ENCODE measurements at regions not wholly inside any gene's neighbourhood (a gene's known extent, or its start where the extent isn't known, plus 50 kb on each side); places are given as distances from the start of the nearest gene placed in this dataset.
"Not testable (repeated sequence)": the region's sequence is repeated elsewhere in the genome, so short reads cannot be mapped to it uniquely, and the experiment has no call there.

GRCh38 chr5:93219641-93220145, 361.3 kb downstream of the NR2F1-AS1 start:
- Histone ChIP-seq H3K9me3 (replicated peaks) (no peaks in the 10 kb centered on the region), H3K4me3 (no peak overlapping the region), H3K27ac (no peak overlapping the region), H3K4me1 (replicated peaks) (no peaks in the 10 kb centered on the region), H3K27me3 (replicated peaks) (no peaks in the 10 kb centered on the region), H3K36me3 (no peaks in the 10 kb centered on the region)
- no peak for DNase-seq (ENCODE audit: low read depth in 1 of 2, low spot score in 2 of 2)

GRCh38 chr5:93213111-93213794, 367.8 kb downstream of the NR2F1-AS1 start:
- H3K27ac ChIP-seq; DNase-seq (ENCODE audit: low read depth in 1 of 2, low spot score in 2 of 2); H3K4me3 ChIP-seq; H3K9me3 ChIP-seq (replicated peaks); H3K4me1 ChIP-seq (replicated peaks); H3K27me3 ChIP-seq (replicated peaks); H3K36me3 ChIP-seq: not testable (repeated sequence)

GRCh38 chr5:93209476-93209875, 371.5 kb downstream of the NR2F1-AS1 start:
- H3K27ac ChIP-seq: no peak overlapping the region
- no peaks in the 10 kb centered on the region for H3K36me3 ChIP-seq
- no peaks in the 10 kb centered on the region for H3K9me3 ChIP-seq (replicated peaks)
- DNase-seq (ENCODE audit: low read depth in 1 of 2, low spot score in 2 of 2): no peak
- no peaks in the 10 kb centered on the region for H3K27me3 ChIP-seq (replicated peaks)
- H3K4me3 ChIP-seq: no peak overlapping the region
- H3K4me1 ChIP-seq (replicated peaks): no peaks in the 10 kb centered on the region

GRCh38 chr5:93208141-93208751, 372.8 kb downstream of the NR2F1-AS1 start:
- no peaks in the 10 kb centered on the region for H3K27me3 ChIP-seq (replicated peaks)
- H3K4me1 ChIP-seq (replicated peaks): no peaks in the 10 kb centered on the region
- no peaks in the 10 kb centered on the region for H3K9me3 ChIP-seq (replicated peaks)
- no peaks in the 10 kb centered on the region for H3K36me3 ChIP-seq
- DNase-seq (ENCODE audit: low read depth in 1 of 2, low spot score in 2 of 2): no peak
- H3K4me3 ChIP-seq: no peak overlapping the region
- no peak overlapping the region for H3K27ac ChIP-seq

- no peaks in the 10 kb centered on the region for H3K9me3 ChIP-seq (replicated peaks)
- no peaks in the 10 kb centered on the region for H3K36me3 ChIP-seq
- no peak overlapping the region for H3K27ac ChIP-seq
- no peak overlapping the region for H3K4me3 ChIP-seq
- no peaks in the 10 kb centered on the region for H3K4me1 ChIP-seq (replicated peaks)
- DNase-seq (ENCODE audit: low read depth in 1 of 2, low spot score in 2 of 2): no peak
- H3K27me3 ChIP-seq (replicated peaks): no peaks in the 10 kb centered on the region
Measured at GRCh38 chr5:93206203-93206602, 374.8 kb downstream of the NR2F1-AS1 start.

DNA sequence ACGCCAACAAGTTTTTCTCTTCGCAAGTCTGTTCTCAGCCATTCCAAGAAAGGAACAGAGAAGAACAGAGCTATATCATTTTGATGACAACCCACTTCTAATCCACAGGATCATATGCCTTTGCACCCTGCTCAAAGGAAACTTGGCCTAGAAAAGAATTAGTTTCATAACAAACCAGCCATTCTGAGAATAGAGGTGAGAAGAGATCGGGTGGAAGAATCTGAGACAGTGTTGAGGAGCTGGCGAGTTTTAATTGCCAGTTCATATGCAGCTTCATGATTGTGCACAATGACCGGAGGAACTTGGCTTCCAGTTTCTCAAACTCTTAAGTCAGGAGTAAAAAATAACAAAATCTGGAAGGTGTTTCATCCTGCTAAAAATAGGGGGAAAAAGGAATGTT, 380.0 kb downstream of the NR2F1-AS1 start:
- no peaks in the 10 kb centered on the region for H3K27me3 ChIP-seq (replicated peaks)
- H3K27ac ChIP-seq: no peak overlapping the region
- no peak overlapping the region for H3K4me3 ChIP-seq
- no peaks in the 10 kb centered on the region for H3K9me3 ChIP-seq (replicated peaks)
- DNase-seq (ENCODE audit: low read depth in 1 of 2, low spot score in 2 of 2): no peak
- no peaks in the 10 kb centered on the region for H3K36me3 ChIP-seq
- 0 out of 2 replicates have a peak, but pooled peaks cover 4% of the 10 kb centered on the region for H3K4me1 ChIP-seq (replicated peaks)

DNA sequence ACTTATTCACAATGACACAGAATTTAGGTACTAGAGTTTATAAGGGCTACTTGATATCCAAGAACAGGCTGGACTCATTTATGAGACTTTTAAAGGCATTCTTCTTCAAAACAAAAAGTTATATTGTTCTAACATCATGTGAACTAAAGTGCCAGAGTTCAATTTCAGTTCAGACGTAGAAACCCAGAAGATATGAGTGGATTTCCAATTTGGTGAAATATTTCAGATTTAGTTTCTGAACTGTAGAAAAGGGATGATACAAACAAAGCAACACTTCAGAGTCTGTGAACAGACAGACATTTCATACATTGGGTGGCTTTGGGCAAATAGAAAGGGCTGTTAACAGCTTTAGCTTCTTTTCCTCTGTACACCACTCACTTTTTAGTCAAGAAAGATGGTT, 384.0 kb downstream of the NR2F1-AS1 start:
- Histone ChIP-seq H3K27ac (no peak overlapping the region), H3K4me3 (no peak overlapping the region), H3K9me3 (replicated peaks) (no peaks in the 10 kb centered on the region), H3K36me3 (no peaks in the 10 kb centered on the region), H3K27me3 (replicated peaks) (no peaks in the 10 kb centered on the region), H3K4me1 (replicated peaks) (peaks cover 26% of the 10 kb centered on the region)
- no peak for DNase-seq (ENCODE audit: low read depth in 1 of 2, low spot score in 2 of 2)

- Histone ChIP-seq H3K27ac (no peak overlapping the region), H3K27me3 (replicated peaks) (no peaks in the 10 kb centered on the region)
- DNase-seq (ENCODE audit: low read depth in 1 of 2, low spot score in 2 of 2): peak in 1 of 2 experiments; percentile 31
Measured at GRCh38 chr5:93193431-93194347, 387.3 kb downstream of the NR2F1-AS1 start.

DNA sequence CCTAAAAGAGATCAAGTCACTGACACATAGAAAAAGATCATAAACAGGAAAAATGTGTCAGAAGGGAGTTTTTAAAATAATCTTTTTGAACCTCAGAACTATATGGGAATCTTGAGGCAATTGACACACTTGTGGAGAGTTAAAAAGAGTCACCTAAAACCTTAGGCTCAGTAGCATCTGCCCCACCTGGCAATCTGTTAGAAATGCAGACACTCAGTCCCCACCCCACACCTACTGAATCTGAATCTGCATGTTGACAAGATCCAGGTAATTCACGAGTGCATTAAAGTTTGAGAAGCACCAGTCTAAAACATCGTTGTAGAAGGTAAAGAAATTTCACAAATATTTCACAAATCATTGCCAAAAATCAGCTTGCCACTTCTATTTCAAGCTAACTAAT, 388.3 kb downstream of the NR2F1-AS1 start:
- no peaks in the 10 kb centered on the region for H3K9me3 ChIP-seq (replicated peaks)
- no peaks in the 10 kb centered on the region for H3K36me3 ChIP-seq
- no peak for DNase-seq (ENCODE audit: low read depth in 1 of 2, low spot score in 2 of 2)
- peaks cover 49% of the 10 kb centered on the region for H3K4me1 ChIP-seq (replicated peaks)
- peak overlapping the region; percentile 49 for H3K27ac ChIP-seq
- H3K4me3 ChIP-seq: no peak overlapping the region
- no peaks in the 10 kb centered on the region for H3K27me3 ChIP-seq (replicated peaks)

More at GRCh38 chr5:93193431-93194347, 387.3 kb downstream of the NR2F1-AS1 start:
- no peak overlapping the region for H3K4me3 ChIP-seq
- no peaks in the 10 kb centered on the region for H3K9me3 ChIP-seq (replicated peaks)
- no peaks in the 10 kb centered on the region for H3K36me3 ChIP-seq
- peaks cover 49% of the 10 kb centered on the region for H3K4me1 ChIP-seq (replicated peaks)

DNA sequence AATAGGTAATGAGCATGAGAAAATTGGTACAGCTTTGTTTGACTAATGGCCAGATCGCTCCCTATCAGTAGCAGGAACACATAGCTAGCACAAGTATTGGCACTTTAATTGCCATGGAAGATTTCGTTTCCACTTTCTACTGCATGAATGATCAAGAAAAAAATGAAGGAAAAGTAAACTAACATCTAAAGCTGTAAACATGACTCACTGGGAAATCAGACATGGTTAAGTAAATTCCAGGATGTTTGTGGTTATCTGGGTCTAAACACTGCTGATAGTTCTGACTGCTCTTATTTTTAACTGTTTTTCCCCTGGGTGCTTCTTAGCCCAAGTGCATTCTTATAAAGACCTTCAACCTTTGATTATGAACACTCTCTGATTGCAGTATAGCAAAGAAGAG, 388.9 kb downstream of the NR2F1-AS1 start:
- H3K27me3 ChIP-seq (replicated peaks): no peaks in the 10 kb centered on the region
- peak overlapping the region; percentile 49 for H3K27ac ChIP-seq
- no peaks in the 10 kb centered on the region for H3K9me3 ChIP-seq (replicated peaks)
- peaks cover 51% of the 10 kb centered on the region for H3K4me1 ChIP-seq (replicated peaks)
- no peaks in the 10 kb centered on the region for H3K36me3 ChIP-seq
- peak in 1 of 2 experiments; percentile 87 for DNase-seq (ENCODE audit: low read depth in 1 of 2, low spot score in 2 of 2)
- no peak overlapping the region for H3K4me3 ChIP-seq

DNA sequence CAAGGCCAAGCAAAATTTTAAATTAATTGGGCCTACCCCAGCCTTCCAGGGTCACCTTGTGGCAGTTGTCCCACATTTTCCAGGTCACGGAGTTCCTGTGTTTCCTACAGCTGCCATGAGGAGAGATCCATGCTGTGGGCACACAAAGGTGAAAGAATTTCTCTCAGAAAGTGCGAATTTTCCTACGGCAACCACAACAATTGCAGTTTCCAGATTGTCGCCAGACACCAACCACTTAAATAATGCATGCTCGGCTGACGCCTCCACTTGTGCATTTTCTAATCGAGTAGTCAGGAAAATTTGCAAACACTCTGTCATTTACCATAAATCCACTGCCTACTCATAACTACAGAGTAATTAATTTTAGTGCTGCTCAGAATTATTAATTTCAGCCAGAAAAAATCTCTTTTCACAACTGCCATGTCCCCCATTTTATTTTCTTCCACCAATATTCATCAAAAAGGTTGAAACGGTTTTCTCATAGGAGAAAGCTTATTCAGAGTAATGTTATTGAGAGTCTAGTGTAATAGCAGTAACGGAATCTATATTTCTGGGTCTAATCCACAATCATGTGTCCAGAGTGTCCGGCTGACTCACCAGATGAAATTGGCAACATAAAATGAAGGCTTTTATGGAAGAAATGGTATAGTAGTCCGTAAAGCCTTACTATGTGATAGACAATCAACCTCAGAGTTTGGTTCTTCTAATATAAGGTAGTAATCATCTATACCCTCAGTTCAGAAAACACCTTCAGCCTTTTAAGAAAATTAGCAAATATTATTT, 389.8 kb downstream of the NR2F1-AS1 start:
- Histone ChIP-seq H3K27ac (peak overlapping the region; percentile 34), H3K4me1 (replicated peaks) (peaks cover 59% of the 10 kb centered on the region), H3K27me3 (replicated peaks) (no peaks in the 10 kb centered on the region), H3K4me3 (no peak overlapping the region), H3K36me3 (no peaks in the 10 kb centered on the region), H3K9me3 (replicated peaks) (no peaks in the 10 kb centered on the region)
- DNase-seq (ENCODE audit: low read depth in 1 of 2, low spot score in 2 of 2): no peak

DNA sequence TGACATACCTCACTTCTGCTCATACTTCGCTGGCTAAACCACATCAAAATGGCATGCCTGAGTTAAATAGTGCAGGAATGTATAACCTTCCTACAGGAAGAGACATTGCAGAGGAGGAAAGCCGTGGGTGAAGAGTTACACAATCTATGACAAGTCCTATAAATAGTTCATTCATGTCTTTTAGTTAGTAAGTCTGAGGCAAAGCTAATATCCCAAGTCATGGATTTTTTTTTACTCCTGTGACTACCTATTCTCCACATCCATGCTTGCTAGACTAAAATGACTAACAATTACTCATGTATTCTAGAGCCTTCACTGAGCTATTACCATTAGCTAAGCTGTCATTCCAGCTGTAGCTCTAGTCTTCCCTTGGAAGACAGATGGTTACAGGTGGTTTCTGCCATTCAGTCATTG, 391.3 kb downstream of the NR2F1-AS1 start:
- no peaks in the 10 kb centered on the region for H3K9me3 ChIP-seq (replicated peaks)
- peak overlapping the region; percentile 25 for H3K27ac ChIP-seq
- DNase-seq (ENCODE audit: low read depth in 1 of 2, low spot score in 2 of 2): peak; percentile 51 to 64
- peaks cover 67% of the 10 kb centered on the region for H3K4me1 ChIP-seq (replicated peaks)
- H3K4me3 ChIP-seq: no peak overlapping the region
- no peaks in the 10 kb centered on the region for H3K27me3 ChIP-seq (replicated peaks)
- H3K36me3 ChIP-seq: no peaks in the 10 kb centered on the region

- H3K4me1 ChIP-seq (replicated peaks): peaks cover 63% of the 10 kb centered on the region
- H3K27me3 ChIP-seq (replicated peaks): no peaks in the 10 kb centered on the region
- DNase-seq (ENCODE audit: low read depth in 1 of 2, low spot score in 2 of 2): no peak
- no peaks in the 10 kb centered on the region for H3K36me3 ChIP-seq
- no peaks in the 10 kb centered on the region for H3K9me3 ChIP-seq (replicated peaks)
- no peak overlapping the region for H3K4me3 ChIP-seq
- H3K27ac ChIP-seq: peak overlapping the region; percentile 25
Measured at GRCh38 chr5:93188876-93189485, 392.0 kb downstream of the NR2F1-AS1 start.
